ENCODE measurements at regions not wholly inside any gene's neighbourhood (a gene's known extent, or its start where the extent isn't known, plus 50 kb on each side); places are given as distances from the start of the nearest gene placed in this dataset.

DNA sequence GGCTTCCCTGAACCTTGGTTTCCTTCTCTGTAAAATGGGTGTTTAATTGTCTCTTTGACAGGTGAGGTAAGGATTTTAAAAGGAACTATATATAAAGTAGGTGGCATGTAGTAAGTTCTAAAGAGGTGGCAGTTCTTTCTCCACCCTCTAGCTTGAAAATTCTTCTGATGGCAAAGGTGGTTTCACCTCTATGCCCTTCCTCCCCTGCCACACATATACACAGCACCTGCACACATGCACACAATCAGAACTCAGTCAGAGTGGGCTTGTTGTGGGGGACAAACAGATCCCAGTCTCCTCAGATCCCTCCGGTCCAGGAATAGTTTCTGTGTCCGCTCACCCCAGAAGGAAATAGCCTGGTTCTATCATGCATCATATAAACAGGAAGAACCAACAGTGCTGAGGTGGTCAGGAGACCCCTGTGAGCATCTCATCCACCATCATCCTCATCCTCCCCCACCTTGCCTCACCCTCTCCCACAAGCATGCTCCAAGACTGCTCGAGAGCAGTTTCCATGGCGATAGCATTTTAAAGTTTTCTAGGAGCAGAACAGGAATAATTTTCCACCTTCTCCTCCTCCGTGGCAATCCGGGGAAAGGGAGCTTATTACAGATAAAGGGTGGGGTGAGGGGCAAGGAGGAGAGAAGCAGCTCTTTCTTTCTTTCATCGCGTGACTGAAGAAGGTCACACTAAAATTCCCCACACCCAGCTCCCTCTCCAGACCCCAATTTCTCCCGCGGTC lies 123.6 kb downstream of the CHST1 start:
- Mint-ChIP-seq H3K4me3 (no peak overlapping the region), H3K27me3 (peaks cover 27% of the 10 kb centered on the region), H3K4me1 (ENCODE audit: low read depth) (no peaks in the 10 kb centered on the region), H3K36me3 (ENCODE audit: low read depth) (no peaks in the 10 kb centered on the region), H3K9me3 (no peaks in the 10 kb centered on the region), H3K27ac (no peak overlapping the region)
- no peak for DNase-seq

DNA sequence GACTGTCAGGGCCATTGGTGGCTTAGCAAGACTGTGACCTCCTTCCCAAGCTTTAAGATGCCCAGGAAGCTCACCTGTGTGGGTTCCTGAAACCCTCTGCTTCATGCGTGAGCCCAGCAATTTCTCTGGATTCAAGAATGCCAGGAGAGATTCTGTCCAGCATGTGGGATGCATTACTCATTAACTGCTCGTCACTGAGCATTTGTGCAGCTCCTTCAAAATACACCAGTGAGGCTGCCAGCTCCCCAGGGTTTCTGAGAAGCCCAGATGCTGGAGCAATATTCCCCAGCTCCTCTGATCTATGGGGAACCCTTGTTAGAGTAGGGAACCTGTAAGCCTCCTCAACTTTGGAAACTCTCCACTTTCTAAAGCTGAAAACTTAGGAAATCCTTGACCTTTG lies 126.5 kb downstream of the CHST1 start:
- no peaks in the 10 kb centered on the region for H3K4me1 Mint-ChIP-seq (ENCODE audit: low read depth)
- peaks cover 28% of the 10 kb centered on the region for H3K27me3 Mint-ChIP-seq
- H3K9me3 Mint-ChIP-seq, result no peaks in the 10 kb centered on the region
- DNase-seq, result no peak
- no peaks in the 10 kb centered on the region for H3K36me3 Mint-ChIP-seq (ENCODE audit: low read depth)
- no peak overlapping the region for H3K4me3 Mint-ChIP-seq
- no peak overlapping the region for H3K27ac Mint-ChIP-seq

GRCh38 chr11:45538363-45538762 lies 127.1 kb downstream of the CHST1 start:
- H3K9me3 Mint-ChIP-seq, result no peaks in the 10 kb centered on the region
- no peak for DNase-seq
- H3K4me1 Mint-ChIP-seq (ENCODE audit: low read depth), result no peaks in the 10 kb centered on the region
- no peak overlapping the region for H3K4me3 Mint-ChIP-seq
- H3K27me3 Mint-ChIP-seq, result peaks cover 30% of the 10 kb centered on the region
- no peak overlapping the region for H3K27ac Mint-ChIP-seq
- no peaks in the 10 kb centered on the region for H3K36me3 Mint-ChIP-seq (ENCODE audit: low read depth)

GRCh38 chr11:45537614-45538013 lies 127.8 kb downstream of the CHST1 start:
- DNase-seq, result no peak
- Mint-ChIP-seq H3K36me3 (ENCODE audit: low read depth) (no peaks in the 10 kb centered on the region), H3K27ac (no peak overlapping the region), H3K4me3 (no peak overlapping the region), H3K9me3 (no peaks in the 10 kb centered on the region), H3K4me1 (ENCODE audit: low read depth) (no peaks in the 10 kb centered on the region), H3K27me3 (peaks cover 31% of the 10 kb centered on the region)

- no peak for DNase-seq
- H3K4me1 Mint-ChIP-seq (ENCODE audit: low read depth), result no peaks in the 10 kb centered on the region
- peaks cover 34% of the 10 kb centered on the region for H3K27me3 Mint-ChIP-seq
- no peak overlapping the region for H3K27ac Mint-ChIP-seq
- no peak overlapping the region for H3K4me3 Mint-ChIP-seq
- no peaks in the 10 kb centered on the region for H3K9me3 Mint-ChIP-seq
- H3K36me3 Mint-ChIP-seq (ENCODE audit: low read depth), result no peaks in the 10 kb centered on the region
These were observed 130.4 kb downstream of the CHST1 start for GRCh38 chr11:45535033-45535432.

DNA sequence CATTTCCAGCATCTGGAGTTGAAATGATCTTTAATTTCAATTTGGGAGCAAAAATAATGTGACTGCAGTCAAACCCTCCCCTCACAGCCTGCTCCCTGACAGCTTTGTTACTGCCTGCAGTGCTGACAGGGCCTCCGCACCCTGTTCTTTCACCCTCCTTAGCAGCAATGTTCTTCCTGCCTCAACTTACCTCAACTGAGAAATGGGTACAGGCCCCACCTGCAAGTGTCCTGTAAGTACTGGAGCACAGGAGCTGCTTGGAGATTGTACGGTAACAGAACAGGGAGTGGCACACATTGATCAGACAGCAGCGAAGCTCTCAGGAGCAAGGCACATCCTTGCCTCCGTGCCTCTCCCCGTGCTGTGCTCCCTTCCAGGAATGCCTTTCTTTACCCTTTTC lies 131.3 kb downstream of the CHST1 start:
- Mint-ChIP-seq H3K27ac (no peak overlapping the region), H3K4me3 (no peak overlapping the region), H3K27me3 (peaks cover 34% of the 10 kb centered on the region), H3K4me1 (ENCODE audit: low read depth) (no peaks in the 10 kb centered on the region), H3K9me3 (no peaks in the 10 kb centered on the region), H3K36me3 (ENCODE audit: low read depth) (no peaks in the 10 kb centered on the region)
- no peak for DNase-seq

DNA sequence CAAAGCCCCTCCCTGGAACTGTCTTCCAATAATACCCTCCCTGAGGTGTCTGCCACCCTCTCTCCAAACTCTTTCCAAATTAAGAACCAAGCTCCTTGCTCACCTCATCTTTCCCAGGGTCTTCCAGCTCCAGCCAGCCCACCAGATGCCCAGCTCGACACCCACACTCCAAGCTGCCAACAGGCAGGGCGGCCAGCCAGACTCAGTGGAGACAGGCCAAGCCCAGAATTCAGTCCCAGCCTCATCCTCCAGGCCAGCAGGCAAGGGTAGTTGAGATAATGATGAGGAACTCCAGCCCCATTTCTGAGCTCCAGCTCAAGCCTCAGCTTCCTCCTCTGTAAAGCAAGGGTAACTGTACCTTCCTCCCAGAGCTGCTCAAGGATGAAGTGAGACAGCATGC lies 132.9 kb downstream of the CHST1 start:
- H3K9me3 Mint-ChIP-seq, result no peaks in the 10 kb centered on the region
- no peak overlapping the region for H3K4me3 Mint-ChIP-seq
- H3K36me3 Mint-ChIP-seq (ENCODE audit: low read depth), result no peaks in the 10 kb centered on the region
- H3K27ac Mint-ChIP-seq, result no peak overlapping the region
- peaks cover 11% of the 10 kb centered on the region for H3K4me1 Mint-ChIP-seq (ENCODE audit: low read depth)
- no peak for DNase-seq
- H3K27me3 Mint-ChIP-seq, result peaks cover 32% of the 10 kb centered on the region

DNA sequence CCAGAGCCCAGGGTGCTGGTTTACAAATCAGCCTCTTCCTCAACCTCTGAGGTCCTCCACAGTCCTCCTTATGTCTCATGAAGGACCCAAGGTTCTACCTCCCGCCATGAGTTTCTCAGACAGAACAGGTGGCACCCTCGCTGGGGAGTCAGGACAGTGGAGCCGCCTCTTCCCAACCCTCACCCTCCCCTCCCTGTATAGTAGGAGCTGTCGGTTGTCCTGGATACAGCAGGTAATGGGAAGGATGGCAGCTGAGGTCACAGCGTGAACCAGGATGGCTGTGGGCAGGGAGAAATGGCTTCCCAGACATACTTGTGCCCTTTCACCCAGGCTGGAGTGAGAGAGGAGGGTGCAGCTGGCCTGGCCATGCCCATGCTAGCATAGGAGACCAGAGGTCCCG lies 134.6 kb downstream of the CHST1 start:
- Mint-ChIP-seq H3K4me3 (no peak overlapping the region), H3K27ac (no peak overlapping the region), H3K4me1 (ENCODE audit: low read depth) (peaks cover 13% of the 10 kb centered on the region), H3K36me3 (ENCODE audit: low read depth) (no peaks in the 10 kb centered on the region), H3K9me3 (no peaks in the 10 kb centered on the region), H3K27me3 (peaks cover 19% of the 10 kb centered on the region)
- DNase-seq, result no peak

GRCh38 chr11:45530111-45530510 lies 135.3 kb downstream of the CHST1 start:
- Mint-ChIP-seq H3K27me3 (peaks cover 19% of the 10 kb centered on the region), H3K27ac (no peak overlapping the region), H3K36me3 (ENCODE audit: low read depth) (no peaks in the 10 kb centered on the region), H3K9me3 (no peaks in the 10 kb centered on the region), H3K4me3 (no peak overlapping the region), H3K4me1 (ENCODE audit: low read depth) (peaks cover 15% of the 10 kb centered on the region)
- no peak for DNase-seq

GRCh38 chr11:45528435-45528834 lies 137.0 kb downstream of the CHST1 start:
- Mint-ChIP-seq H3K36me3 (ENCODE audit: low read depth) (no peaks in the 10 kb centered on the region), H3K9me3 (peaks cover 5% of the 10 kb centered on the region), H3K4me1 (ENCODE audit: low read depth) (peaks cover 15% of the 10 kb centered on the region), H3K4me3 (no peak overlapping the region), H3K27ac (peak overlapping the region; percentile 45), H3K27me3 (peaks cover 18% of the 10 kb centered on the region)
- DNase-seq, result no peak

- Mint-ChIP-seq H3K9me3 (peaks cover 5% of the 10 kb centered on the region), H3K27ac (peak overlapping the region; percentile 45), H3K4me3 (no peak overlapping the region), H3K36me3 (ENCODE audit: low read depth) (no peaks in the 10 kb centered on the region), H3K27me3 (peaks cover 13% of the 10 kb centered on the region), H3K4me1 (ENCODE audit: low read depth) (peaks cover 15% of the 10 kb centered on the region)
- DNase-seq, result no peak
These were observed 137.5 kb downstream of the CHST1 start for GRCh38 chr11:45527898-45528297.

DNA sequence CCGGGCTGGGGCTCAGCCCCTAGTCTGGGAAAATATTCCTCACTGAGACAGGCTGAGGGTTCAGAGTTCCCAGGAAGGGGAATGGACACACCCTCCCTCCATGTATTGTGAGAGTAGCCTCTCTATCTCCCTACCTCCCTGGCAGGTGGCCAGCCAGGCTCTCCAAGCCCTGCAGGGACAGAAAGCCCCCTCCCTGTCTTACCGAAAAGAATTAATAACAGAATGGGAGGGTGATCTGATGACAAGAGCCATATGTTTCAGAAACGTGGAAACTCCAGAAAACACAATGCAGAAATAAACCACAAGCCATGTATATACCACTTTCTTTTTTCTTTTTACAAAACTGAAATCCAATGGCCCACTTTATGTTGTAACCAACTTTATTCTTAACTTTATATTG lies 140.0 kb downstream of the CHST1 start:
- DNase-seq, result no peak
- Mint-ChIP-seq H3K4me3 (no peak overlapping the region), H3K36me3 (ENCODE audit: low read depth) (no peaks in the 10 kb centered on the region), H3K4me1 (ENCODE audit: low read depth) (peaks cover 15% of the 10 kb centered on the region), H3K27me3 (no peaks in the 10 kb centered on the region), H3K9me3 (peaks cover 9% of the 10 kb centered on the region), H3K27ac (no peak overlapping the region)

GRCh38 chr11:45523760-45524159 lies 141.7 kb downstream of the CHST1 start:
- Mint-ChIP-seq H3K27ac (no peak overlapping the region), H3K27me3 (no peaks in the 10 kb centered on the region)

DNA sequence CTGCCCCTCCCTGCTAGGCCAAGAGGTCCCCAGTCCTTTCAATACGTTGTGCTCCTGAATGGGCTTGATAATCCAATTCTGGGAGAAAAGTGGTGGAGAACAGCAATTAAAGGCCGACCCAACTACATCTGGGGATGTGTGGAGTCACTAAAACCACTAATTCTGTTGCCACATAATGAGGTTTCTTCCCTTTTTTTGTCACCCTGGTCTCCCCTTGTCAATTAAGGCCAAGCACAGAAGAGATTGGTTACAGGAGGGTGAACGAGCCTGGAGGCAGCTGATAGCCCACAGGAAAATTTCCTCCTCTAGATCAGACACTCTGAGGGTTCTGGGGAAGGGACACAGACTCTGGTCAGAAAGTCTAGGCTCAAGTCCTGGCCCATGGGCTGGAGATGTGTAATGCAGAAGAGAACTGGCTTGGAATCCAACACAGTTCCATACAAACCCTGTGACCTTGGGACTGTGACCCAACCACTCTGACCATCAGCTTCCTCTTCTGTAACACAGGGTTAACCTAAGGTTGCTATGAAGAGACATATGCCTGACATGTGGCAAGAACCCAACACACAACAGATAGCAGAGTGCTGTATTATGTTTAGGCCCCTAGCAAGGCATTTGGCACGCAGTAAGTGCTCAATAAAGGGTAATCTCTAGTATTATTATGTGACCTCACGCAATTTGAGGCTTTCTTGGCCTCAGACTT lies 146.4 kb downstream of the CHST1 start:
- Mint-ChIP-seq H3K27me3 (no peaks in the 10 kb centered on the region), H3K27ac (no peak overlapping the region), H3K9me3 (peaks cover 4% of the 10 kb centered on the region), H3K4me3 (no peak overlapping the region), H3K4me1 (ENCODE audit: low read depth) (no peaks in the 10 kb centered on the region), H3K36me3 (ENCODE audit: low read depth) (no peaks in the 10 kb centered on the region)
- no peak for DNase-seq

More at GRCh38 chr11:45523760-45524159, 141.7 kb downstream of the CHST1 start:
- Mint-ChIP-seq H3K36me3 (ENCODE audit: low read depth) (no peaks in the 10 kb centered on the region), H3K4me3 (no peak overlapping the region), H3K9me3 (peaks cover 9% of the 10 kb centered on the region), H3K4me1 (ENCODE audit: low read depth) (peaks cover 15% of the 10 kb centered on the region)
- no peak for DNase-seq

- no peaks in the 10 kb centered on the region for H3K36me3 Mint-ChIP-seq (ENCODE audit: low read depth)
- no peak overlapping the region for H3K4me3 Mint-ChIP-seq
- H3K4me1 Mint-ChIP-seq (ENCODE audit: low read depth), result no peaks in the 10 kb centered on the region
- H3K27me3 Mint-ChIP-seq, result no peaks in the 10 kb centered on the region
- DNase-seq, result no peak
- peaks cover 4% of the 10 kb centered on the region for H3K9me3 Mint-ChIP-seq
- no peak overlapping the region for H3K27ac Mint-ChIP-seq
These were observed 147.1 kb downstream of the CHST1 start for GRCh38 chr11:45518141-45518832.

Measured in activated T-cell treated with anti-CD3 and anti-CD28 coated beads, Interleukin-2, amount 50 U/mL, for 24 hours (primary cell).